H1 (cell line): ENCODE measurements at regions not wholly inside any gene's neighbourhood (a gene's known extent, or its start where the extent isn't known, plus 50 kb on each side); places are given as distances from the start of the nearest gene placed in this dataset.

Source experiments
- BRCA1 ChIP-seq: IDR thresholded peaks from 2 replicates; pipeline ENCODE4 v1.6.1; 2012; ENCODE audit warnings: low read depth, low read length, improper control_type of control experiment
- CHD1 ChIP-seq: IDR thresholded peaks from 2 replicates; pipeline ENCODE4 v1.6.1; 2012; ENCODE audit warnings: low read depth, low read length, improper control_type of control experiment
- KDM5A ChIP-seq: fragments of 200-600 bp; IDR thresholded peaks from 2 replicates; pipeline ENCODE4 v1.7.1; 2012; ENCODE audit warnings: mild to moderate bottlenecking, low read length, inconsistent platforms, mixed read lengths
- MAX ChIP-seq: IDR thresholded peaks from 2 replicates; pipeline ENCODE4 v1.6.1; 2012; ENCODE audit warnings: inconsistent platforms
- SIN3A ChIP-seq, 2 experiments: IDR thresholded peaks in 1 of 2; conservative IDR thresholded peaks in 1 of 2; 2 replicates each; pipeline ENCODE4 v1.6.1; 2011 to 2012; ENCODE audit warnings: low read length in 2 of 2, improper control_type of control experiment in 1 of 2, low read depth in 1 of 2, mild to moderate bottlenecking in 1 of 2
- SRF ChIP-seq: IDR thresholded peaks from 2 replicates; pipeline ENCODE4 v1.6.1; 2011; ENCODE audit warnings: mild to moderate bottlenecking, low read depth, low read length, moderate library complexity
- TF ChIP-seq, protein P1 (sequence below): fragments of 300-600 bp; sonication (generic); IDR thresholded peaks from 2 replicates; pipeline ENCODE4 v1.7.1; 2012; ENCODE audit warnings: low read length, moderate library complexity, mild to moderate bottlenecking, inconsistent platforms; ENCODE audit not compliant: insufficient replicate concordance
- TF ChIP-seq, protein P2 (sequence below), 3 experiments: IDR thresholded peaks; 1 replicate in 2 of 3; 2 replicates in 1 of 3; pipeline versions ENCODE4 v1.5.1 to v1.6.1; 2011; ENCODE audit warnings: low read length in 3 of 3, mild to moderate bottlenecking in 3 of 3, inconsistent platforms in 2 of 3, low read depth in 1 of 3, moderate library complexity in 1 of 3; ENCODE audit not compliant: insufficient read depth in 1 of 3; ENCODE audit errors: control extremely low read depth in 1 of 3

DNA sequence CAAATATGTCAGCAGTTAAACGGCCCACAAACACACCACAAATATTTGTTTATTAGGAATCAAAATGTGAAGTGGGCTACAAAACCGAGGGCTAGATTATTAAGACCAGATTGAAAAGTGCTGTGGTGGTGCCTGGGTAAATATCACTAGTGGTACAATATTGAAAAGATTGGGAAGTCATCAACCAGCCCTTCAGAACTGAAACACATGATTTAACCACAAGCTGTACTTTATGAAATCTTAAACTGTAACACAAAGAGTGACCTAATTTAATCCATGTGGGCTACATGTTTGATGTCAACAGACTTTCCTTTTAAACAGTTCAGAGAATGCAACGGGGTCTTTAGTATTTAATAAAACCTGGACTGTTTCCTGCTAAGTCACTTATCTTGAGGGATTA, 182.3 kb downstream of the SPATA31D1 start (continued):
- TF ChIP-seq, protein P1, sequence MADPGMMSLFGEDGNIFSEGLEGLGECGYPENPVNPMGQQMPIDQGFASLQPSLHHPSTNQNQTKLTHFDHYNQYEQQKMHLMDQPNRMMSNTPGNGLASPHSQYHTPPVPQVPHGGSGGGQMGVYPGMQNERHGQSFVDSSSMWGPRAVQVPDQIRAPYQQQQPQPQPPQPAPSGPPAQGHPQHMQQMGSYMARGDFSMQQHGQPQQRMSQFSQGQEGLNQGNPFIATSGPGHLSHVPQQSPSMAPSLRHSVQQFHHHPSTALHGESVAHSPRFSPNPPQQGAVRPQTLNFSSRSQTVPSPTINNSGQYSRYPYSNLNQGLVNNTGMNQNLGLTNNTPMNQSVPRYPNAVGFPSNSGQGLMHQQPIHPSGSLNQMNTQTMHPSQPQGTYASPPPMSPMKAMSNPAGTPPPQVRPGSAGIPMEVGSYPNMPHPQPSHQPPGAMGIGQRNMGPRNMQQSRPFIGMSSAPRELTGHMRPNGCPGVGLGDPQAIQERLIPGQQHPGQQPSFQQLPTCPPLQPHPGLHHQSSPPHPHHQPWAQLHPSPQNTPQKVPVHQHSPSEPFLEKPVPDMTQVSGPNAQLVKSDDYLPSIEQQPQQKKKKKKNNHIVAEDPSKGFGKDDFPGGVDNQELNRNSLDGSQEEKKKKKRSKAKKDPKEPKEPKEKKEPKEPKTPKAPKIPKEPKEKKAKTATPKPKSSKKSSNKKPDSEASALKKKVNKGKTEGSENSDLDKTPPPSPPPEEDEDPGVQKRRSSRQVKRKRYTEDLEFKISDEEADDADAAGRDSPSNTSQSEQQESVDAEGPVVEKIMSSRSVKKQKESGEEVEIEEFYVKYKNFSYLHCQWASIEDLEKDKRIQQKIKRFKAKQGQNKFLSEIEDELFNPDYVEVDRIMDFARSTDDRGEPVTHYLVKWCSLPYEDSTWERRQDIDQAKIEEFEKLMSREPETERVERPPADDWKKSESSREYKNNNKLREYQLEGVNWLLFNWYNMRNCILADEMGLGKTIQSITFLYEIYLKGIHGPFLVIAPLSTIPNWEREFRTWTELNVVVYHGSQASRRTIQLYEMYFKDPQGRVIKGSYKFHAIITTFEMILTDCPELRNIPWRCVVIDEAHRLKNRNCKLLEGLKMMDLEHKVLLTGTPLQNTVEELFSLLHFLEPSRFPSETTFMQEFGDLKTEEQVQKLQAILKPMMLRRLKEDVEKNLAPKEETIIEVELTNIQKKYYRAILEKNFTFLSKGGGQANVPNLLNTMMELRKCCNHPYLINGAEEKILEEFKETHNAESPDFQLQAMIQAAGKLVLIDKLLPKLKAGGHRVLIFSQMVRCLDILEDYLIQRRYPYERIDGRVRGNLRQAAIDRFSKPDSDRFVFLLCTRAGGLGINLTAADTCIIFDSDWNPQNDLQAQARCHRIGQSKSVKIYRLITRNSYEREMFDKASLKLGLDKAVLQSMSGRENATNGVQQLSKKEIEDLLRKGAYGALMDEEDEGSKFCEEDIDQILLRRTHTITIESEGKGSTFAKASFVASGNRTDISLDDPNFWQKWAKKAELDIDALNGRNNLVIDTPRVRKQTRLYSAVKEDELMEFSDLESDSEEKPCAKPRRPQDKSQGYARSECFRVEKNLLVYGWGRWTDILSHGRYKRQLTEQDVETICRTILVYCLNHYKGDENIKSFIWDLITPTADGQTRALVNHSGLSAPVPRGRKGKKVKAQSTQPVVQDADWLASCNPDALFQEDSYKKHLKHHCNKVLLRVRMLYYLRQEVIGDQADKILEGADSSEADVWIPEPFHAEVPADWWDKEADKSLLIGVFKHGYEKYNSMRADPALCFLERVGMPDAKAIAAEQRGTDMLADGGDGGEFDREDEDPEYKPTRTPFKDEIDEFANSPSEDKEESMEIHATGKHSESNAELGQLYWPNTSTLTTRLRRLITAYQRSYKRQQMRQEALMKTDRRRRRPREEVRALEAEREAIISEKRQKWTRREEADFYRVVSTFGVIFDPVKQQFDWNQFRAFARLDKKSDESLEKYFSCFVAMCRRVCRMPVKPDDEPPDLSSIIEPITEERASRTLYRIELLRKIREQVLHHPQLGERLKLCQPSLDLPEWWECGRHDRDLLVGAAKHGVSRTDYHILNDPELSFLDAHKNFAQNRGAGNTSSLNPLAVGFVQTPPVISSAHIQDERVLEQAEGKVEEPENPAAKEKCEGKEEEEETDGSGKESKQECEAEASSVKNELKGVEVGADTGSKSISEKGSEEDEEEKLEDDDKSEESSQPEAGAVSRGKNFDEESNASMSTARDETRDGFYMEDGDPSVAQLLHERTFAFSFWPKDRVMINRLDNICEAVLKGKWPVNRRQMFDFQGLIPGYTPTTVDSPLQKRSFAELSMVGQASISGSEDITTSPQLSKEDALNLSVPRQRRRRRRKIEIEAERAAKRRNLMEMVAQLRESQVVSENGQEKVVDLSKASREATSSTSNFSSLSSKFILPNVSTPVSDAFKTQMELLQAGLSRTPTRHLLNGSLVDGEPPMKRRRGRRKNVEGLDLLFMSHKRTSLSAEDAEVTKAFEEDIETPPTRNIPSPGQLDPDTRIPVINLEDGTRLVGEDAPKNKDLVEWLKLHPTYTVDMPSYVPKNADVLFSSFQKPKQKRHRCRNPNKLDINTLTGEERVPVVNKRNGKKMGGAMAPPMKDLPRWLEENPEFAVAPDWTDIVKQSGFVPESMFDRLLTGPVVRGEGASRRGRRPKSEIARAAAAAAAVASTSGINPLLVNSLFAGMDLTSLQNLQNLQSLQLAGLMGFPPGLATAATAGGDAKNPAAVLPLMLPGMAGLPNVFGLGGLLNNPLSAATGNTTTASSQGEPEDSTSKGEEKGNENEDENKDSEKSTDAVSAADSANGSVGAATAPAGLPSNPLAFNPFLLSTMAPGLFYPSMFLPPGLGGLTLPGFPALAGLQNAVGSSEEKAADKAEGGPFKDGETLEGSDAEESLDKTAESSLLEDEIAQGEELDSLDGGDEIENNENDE = no peak
- TF ChIP-seq KDM5A = no peak
- no peak for TF ChIP-seq CHD1
- TF ChIP-seq SIN3A (conservative IDR thresholded peaks at IDR 0.05 in 1 of 2, IDR thresholded peaks at IDR 0.05 in 1 of 2; ENCODE audit: low read depth in 1 of 2, low read length in 2 of 2) = no peak
- no peak for TF ChIP-seq SRF
- TF ChIP-seq MAX = no peak
- TF ChIP-seq BRCA1 = no peak
- TF ChIP-seq, protein P2, sequence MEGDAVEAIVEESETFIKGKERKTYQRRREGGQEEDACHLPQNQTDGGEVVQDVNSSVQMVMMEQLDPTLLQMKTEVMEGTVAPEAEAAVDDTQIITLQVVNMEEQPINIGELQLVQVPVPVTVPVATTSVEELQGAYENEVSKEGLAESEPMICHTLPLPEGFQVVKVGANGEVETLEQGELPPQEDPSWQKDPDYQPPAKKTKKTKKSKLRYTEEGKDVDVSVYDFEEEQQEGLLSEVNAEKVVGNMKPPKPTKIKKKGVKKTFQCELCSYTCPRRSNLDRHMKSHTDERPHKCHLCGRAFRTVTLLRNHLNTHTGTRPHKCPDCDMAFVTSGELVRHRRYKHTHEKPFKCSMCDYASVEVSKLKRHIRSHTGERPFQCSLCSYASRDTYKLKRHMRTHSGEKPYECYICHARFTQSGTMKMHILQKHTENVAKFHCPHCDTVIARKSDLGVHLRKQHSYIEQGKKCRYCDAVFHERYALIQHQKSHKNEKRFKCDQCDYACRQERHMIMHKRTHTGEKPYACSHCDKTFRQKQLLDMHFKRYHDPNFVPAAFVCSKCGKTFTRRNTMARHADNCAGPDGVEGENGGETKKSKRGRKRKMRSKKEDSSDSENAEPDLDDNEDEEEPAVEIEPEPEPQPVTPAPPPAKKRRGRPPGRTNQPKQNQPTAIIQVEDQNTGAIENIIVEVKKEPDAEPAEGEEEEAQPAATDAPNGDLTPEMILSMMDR (IDR thresholded peaks at IDR 0.05; ENCODE audit: control extremely low read depth in 1 of 3, insufficient read depth in 1 of 3, low read depth in 1 of 3, low read length in 3 of 3) = no peak
- TF ChIP-seq, all 59 proteins: peak for 0
